SU-DHL-6 (cell line): ENCODE measurements at regions not wholly inside any gene's neighbourhood (a gene's known extent, or its start where the extent isn't known, plus 50 kb on each side); places are given as distances from the start of the nearest gene placed in this dataset.

Source experiments
- EZH2phosphoT487 ChIP-seq: fragments of 200-600 bp; sonication (generic), shearing (Covaris generic); conservative IDR thresholded peaks from 2 replicates; pipeline ENCODE4 v1.6.1; 2018; ENCODE audit warnings: mild to moderate bottlenecking, antibody characterized with exemption, low read length, moderate library complexity, mixed read lengths
- TF ChIP-seq, protein P1 (sequence below): fragments of 200-600 bp; sonication (generic); IDR thresholded peaks from one replicate; pipeline ENCODE4 v1.5.1; 2017; ENCODE audit warnings: antibody characterized with exemption, mild to moderate bottlenecking, low read length, moderate library complexity; ENCODE audit not compliant: insufficient read depth, poor library complexity, severe bottlenecking

- TF ChIP-seq, protein P1, sequence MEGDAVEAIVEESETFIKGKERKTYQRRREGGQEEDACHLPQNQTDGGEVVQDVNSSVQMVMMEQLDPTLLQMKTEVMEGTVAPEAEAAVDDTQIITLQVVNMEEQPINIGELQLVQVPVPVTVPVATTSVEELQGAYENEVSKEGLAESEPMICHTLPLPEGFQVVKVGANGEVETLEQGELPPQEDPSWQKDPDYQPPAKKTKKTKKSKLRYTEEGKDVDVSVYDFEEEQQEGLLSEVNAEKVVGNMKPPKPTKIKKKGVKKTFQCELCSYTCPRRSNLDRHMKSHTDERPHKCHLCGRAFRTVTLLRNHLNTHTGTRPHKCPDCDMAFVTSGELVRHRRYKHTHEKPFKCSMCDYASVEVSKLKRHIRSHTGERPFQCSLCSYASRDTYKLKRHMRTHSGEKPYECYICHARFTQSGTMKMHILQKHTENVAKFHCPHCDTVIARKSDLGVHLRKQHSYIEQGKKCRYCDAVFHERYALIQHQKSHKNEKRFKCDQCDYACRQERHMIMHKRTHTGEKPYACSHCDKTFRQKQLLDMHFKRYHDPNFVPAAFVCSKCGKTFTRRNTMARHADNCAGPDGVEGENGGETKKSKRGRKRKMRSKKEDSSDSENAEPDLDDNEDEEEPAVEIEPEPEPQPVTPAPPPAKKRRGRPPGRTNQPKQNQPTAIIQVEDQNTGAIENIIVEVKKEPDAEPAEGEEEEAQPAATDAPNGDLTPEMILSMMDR = no peak
- no peak for TF ChIP-seq EZH2phosphoT487
These were observed 1390.9 kb upstream of the CADM2 start for GRCh38 chr3:83567935-83568334.
